GM20000 (cell line): ENCODE measurements at regions not wholly inside any gene's neighbourhood (a gene's known extent, or its start where the extent isn't known, plus 50 kb on each side); places are given as distances from the start of the nearest gene placed in this dataset.
"Not testable (repeated sequence)": the region's sequence is repeated elsewhere in the genome, so short reads cannot be mapped to it uniquely, and the experiment has no call there.

Source experiments
- DNase-seq: peaks from one replicate; pipeline ENCODE4 v3.0.0; 2012; ENCODE audit warnings: low spot score
- CTCF ChIP-seq: IDR thresholded peaks from 2 replicates; pipeline ENCODE4 v1.5.1; 2012; ENCODE audit warnings: mild to moderate bottlenecking, control low read depth; ENCODE audit errors: extremely low read depth, missing control alignments

DNA sequence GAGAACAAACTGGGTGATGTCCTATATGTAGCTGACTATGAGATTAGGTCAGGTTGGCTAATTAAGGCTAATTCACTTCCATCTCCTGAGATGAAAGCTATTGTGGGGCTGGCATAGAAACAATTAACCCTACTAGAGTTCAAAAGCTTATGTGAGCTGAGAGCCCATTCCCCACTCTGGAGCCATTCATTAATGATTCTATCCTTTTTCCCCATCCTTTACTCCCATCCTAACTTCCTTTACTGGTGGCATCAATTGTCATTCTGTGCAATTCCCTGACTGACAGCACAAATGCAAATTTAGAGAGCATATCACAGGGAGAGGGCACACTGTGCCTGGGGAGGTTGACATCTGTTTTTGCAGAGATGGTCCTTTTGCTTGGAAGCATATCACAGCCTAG, 103.9 kb downstream of the URB2 start:
- TF ChIP-seq CTCF = no peak
- DNase-seq = no peak

DNA sequence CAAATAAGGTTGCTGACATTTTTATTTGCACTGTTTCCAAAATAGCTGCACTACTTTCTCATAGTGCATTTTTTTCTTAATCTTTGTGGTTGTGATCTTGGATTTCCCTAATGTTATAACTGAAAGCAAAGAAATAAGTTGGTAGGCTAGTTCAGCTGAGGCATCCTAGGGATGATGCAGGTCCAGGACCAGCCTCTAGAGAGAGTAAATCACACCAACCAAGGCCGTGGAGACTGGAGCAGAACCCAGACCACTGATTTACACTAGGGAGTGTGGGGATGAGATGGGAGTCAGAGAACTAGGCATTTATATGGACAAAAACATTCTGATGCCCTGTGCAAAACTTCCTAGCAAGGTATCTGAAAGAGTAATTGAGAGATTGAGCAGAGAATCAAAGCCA, 104.5 kb downstream of the URB2 start:
- no peak for TF ChIP-seq CTCF
- no peak for DNase-seq

GRCh38 chr1:229732061-229732460, 106.0 kb downstream of the URB2 start:
- TF ChIP-seq CTCF = no peak
- DNase-seq = no peak

- no peak for DNase-seq
- no peak for TF ChIP-seq CTCF
These were observed 110.3 kb downstream of the URB2 start for GRCh38 chr1:229736376-229736775.

DNA sequence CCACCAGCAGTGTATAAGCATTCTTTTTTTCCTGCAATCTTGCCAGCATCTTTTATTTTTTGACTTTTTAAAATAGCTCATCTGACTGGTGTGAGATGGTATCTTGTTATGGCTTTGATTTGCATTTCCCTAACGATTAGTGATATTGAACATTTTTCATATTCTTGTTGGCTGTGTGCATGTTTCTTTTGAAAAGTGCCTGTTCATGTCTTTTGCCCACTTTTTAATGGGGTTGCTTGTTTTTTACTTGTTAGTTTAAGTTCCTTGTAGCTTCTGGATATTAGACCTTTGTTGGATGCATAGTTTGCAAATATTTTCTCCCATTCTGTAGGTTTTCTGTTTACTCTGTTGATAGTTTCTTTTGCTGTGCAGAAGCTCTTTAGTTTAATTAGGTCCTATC, 116.6 kb downstream of the URB2 start:
- not testable (repeated sequence) for DNase-seq

DNA sequence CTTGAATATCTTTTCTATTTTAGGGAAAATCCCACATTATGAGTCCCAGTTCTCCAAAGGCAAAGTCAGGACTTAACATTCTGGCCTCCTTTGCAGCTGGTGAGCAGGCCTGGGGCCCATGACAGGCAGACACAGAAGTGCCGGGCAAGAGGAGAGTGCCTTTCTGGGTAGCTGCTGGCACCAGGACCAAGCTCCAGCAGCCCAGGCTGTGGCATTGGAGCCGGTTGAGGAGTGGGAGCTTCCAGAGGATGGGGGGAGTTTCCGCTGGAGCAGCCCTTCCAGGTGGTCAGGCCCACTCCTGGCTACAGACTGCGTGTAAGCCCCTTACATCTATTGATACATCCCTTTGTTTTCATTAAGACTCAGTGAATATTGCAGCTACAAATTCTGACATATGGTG, 123.9 kb downstream of the URB2 start:
- TF ChIP-seq CTCF = no peak
- no peak for DNase-seq

GRCh38 chr1:229751610-229752009, 125.6 kb downstream of the URB2 start:
- TF ChIP-seq CTCF = no peak
- DNase-seq = no peak

DNA sequence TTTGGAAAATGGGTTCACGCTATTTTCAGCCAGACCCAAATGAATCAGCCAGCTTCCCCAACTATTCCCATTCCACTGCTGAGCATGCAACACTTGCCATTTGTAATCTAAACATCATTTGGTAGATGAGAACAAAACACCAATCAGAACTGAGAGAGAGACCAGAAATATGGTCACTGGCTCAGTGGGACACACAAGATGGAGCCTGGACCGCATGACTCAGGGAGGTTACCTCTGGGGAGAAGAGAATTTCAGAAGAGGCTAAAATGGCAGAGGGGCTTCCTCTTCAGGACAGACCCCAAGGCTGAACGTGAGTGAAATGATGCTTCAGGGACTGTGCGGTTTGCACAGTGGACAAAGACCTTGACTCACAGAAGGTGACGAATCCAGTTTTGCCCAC, 126.6 kb downstream of the URB2 start:
- TF ChIP-seq CTCF = no peak
- no peak for DNase-seq
